SK-N-SH (cell line): ENCODE measurements at regions not wholly inside any gene's neighbourhood (a gene's known extent, or its start where the extent isn't known, plus 50 kb on each side); places are given as distances from the start of the nearest gene placed in this dataset.

ENCODE experiments used
- CTCF ChIA-PET: fragments of 300-600, 350-600 bp; formaldehyde crosslinking; extraction: SDS; loops from one replicate; lab custom pipeline; 2021; lab: Yijun Ruan, JAX
- POLR2A ChIA-PET: fragments of 350-600 bp; sonication (Branson Sonifier 250); formaldehyde crosslinking; extraction: SDS; loops from one replicate; lab custom pipeline; 2020; ENCODE audit warnings: antibody characterized with exemption, inconsistent platforms; lab: Yijun Ruan, JAX
- DNase-seq: peaks from one replicate; pipeline ENCODE4 v3.0.0; 2012
- H2AFZ ChIP-seq: fragments of 200-600 bp; sonication (generic); 2 replicates; pipeline ENCODE4 v1.8.1; 2016; ENCODE audit warnings: antibody characterized with exemption, mild to moderate bottlenecking, low read depth
- H3F3A ChIP-seq: fragments of 200-600 bp; sonication (generic); replicated peaks from 2 replicates; pipeline ENCODE3; 2016; ENCODE audit warnings: antibody characterized with exemption, mild to moderate bottlenecking; ENCODE audit not compliant: insufficient read depth
- H3K27ac ChIP-seq, 2 experiments: fragments of 200-500 bp in 1 of 2; fragments of 200-600 bp in 1 of 2; sonication (Bioruptor generic) in 1 of 2; sonication (generic), shearing (Covaris generic) in 1 of 2; 2 replicates each; pipeline versions ENCODE4 v1.5.1 to v1.6.1; 2014 to 2016; ENCODE audit warnings: low read depth in 2 of 2, inconsistent platforms in 1 of 2, low read length in 1 of 2, mild to moderate bottlenecking in 1 of 2, mixed read lengths in 1 of 2
- H3K27me3 ChIP-seq: fragments of 200-600 bp; sonication (generic), shearing (Covaris generic); 2 replicates; pipeline ENCODE4 v1.6.1; 2016; ENCODE audit warnings: mixed run types; ENCODE audit not compliant: insufficient read depth
- H3K36me3 ChIP-seq, 2 experiments: fragments of 200-500 bp in 1 of 2; fragments of 200-600 bp in 1 of 2; sonication (Bioruptor generic) in 1 of 2; sonication (generic) in 1 of 2; replicated peaks in 1 of 2; 2 replicates each; pipeline versions ENCODE3 to v1.5.1; 2014 to 2016; ENCODE audit warnings: low read length in 1 of 2, mild to moderate bottlenecking in 1 of 2; ENCODE audit not compliant: insufficient read depth in 2 of 2, control insufficient read depth in 1 of 2
- H3K4me1 ChIP-seq, 2 experiments: fragments of 200-500 bp in 1 of 2; fragments of 200-600 bp in 1 of 2; sonication (Bioruptor generic) in 1 of 2; sonication (generic), shearing (Covaris generic) in 1 of 2; 2 replicates each; pipeline versions ENCODE4 v1.5.1 to v1.6.1; 2014 to 2016; ENCODE audit warnings: low read depth in 1 of 2, low read length in 1 of 2, mixed run types in 1 of 2; ENCODE audit not compliant: insufficient read depth in 2 of 2, control insufficient read depth in 1 of 2
- H3K4me2 ChIP-seq: fragments of 200-600 bp; sonication (generic), shearing (Covaris generic); 2 replicates; pipeline ENCODE4 v1.6.1; 2017; ENCODE audit warnings: mixed run types
- H3K4me3 ChIP-seq, 2 experiments: fragments of 200-500 bp in 1 of 2; fragments of 200-600 bp in 1 of 2; sonication (Bioruptor generic) in 1 of 2; sonication (generic), shearing (Covaris generic) in 1 of 2; 2 replicates each; pipeline versions ENCODE4 v1.5.1 to v1.8.1; 2014 to 2016; ENCODE audit warnings: low read depth in 2 of 2, inconsistent platforms in 1 of 2, low read length in 1 of 2, mild to moderate bottlenecking in 1 of 2, mixed read lengths in 1 of 2, moderate library complexity in 1 of 2
- H3K79me2 ChIP-seq: fragments of 200-600 bp; sonication (generic); 2 replicates; pipeline ENCODE4 v1.8.1; 2017; ENCODE audit warnings: mild to moderate bottlenecking; ENCODE audit not compliant: insufficient read depth
- H3K9ac ChIP-seq: fragments of 200-600 bp; sonication (generic); 2 replicates; pipeline ENCODE4 v1.6.1; 2017; ENCODE audit warnings: mixed run types
- H3K9me2 ChIP-seq: fragments of 200-600 bp; sonication (generic); 2 replicates; pipeline ENCODE4 v1.6.1; 2017; ENCODE audit warnings: mixed run types
- H3K9me3 ChIP-seq: fragments of 200-600 bp; sonication (generic); 2 replicates; pipeline ENCODE4 v1.6.1; 2017; ENCODE audit warnings: mixed run types, mild to moderate bottlenecking, moderate library complexity
- H4K20me1 ChIP-seq: fragments of 200-600 bp; sonication (generic); 2 replicates; pipeline ENCODE4 v1.6.1; 2017; ENCODE audit warnings: mild to moderate bottlenecking, mixed run types; ENCODE audit not compliant: insufficient read depth
- CHD2 ChIP-seq: fragments of 150-350 bp; IDR thresholded peaks from 2 replicates; pipeline ENCODE4 v1.6.1; 2018; ENCODE audit warnings: low read length; ENCODE audit not compliant: partially characterized antibody
- ELF1 ChIP-seq: IDR thresholded peaks from 2 replicates; pipeline ENCODE4 v1.4.0; 2012
- EZH2phosphoT487 ChIP-seq: fragments of 200-600 bp; sonication (generic); IDR thresholded peaks from 2 replicates; pipeline ENCODE4 v1.6.1; 2017; ENCODE audit warnings: low read depth, mixed run types, mild to moderate bottlenecking, antibody characterized with exemption, moderate library complexity, borderline replicate concordance
- FOXJ3 ChIP-seq: sonication (generic); formaldehyde crosslinking; IDR thresholded peaks from 2 replicates; pipeline ENCODE4 v1.5.1; 2020; ENCODE audit warnings: mild to moderate bottlenecking, missing genetic modification reagents
- FOXM1 ChIP-seq: IDR thresholded peaks from 2 replicates; pipeline ENCODE4 v1.4.0; 2012; ENCODE audit warnings: low read depth, mild to moderate bottlenecking
- GABPA ChIP-seq: IDR thresholded peaks from 2 replicates; pipeline ENCODE4 v1.4.0; 2012; ENCODE audit warnings: low read depth, mild to moderate bottlenecking
- JUND ChIP-seq: IDR thresholded peaks from 2 replicates; pipeline ENCODE4 v1.4.0; 2012
- MAX ChIP-seq: IDR thresholded peaks from 2 replicates; pipeline ENCODE4 v1.4.0; 2012; ENCODE audit warnings: low read depth
- MXI1 ChIP-seq: IDR thresholded peaks from 2 replicates; pipeline ENCODE4 v1.6.1; 2012; ENCODE audit warnings: mild to moderate bottlenecking, low read depth, low read length, improper control_type of control experiment
- NFIC ChIP-seq: IDR thresholded peaks from 2 replicates; pipeline ENCODE4 v1.4.0; 2012; ENCODE audit warnings: borderline replicate concordance
- NRF1 ChIP-seq: IDR thresholded peaks from 2 replicates; pipeline ENCODE4 v1.6.1; 2012; ENCODE audit warnings: low read depth, mild to moderate bottlenecking, low read length
- RAD21 ChIP-seq: IDR thresholded peaks from 2 replicates; pipeline ENCODE4 v1.6.1; 2012; ENCODE audit warnings: mild to moderate bottlenecking, low read length
- RXRA ChIP-seq: IDR thresholded peaks from 2 replicates; pipeline ENCODE4 v1.4.0; 2012; ENCODE audit warnings: low read depth, mild to moderate bottlenecking, borderline replicate concordance
- SIN3A ChIP-seq: IDR thresholded peaks from 2 replicates; pipeline ENCODE4 v1.6.1; 2012; ENCODE audit warnings: low read depth, mild to moderate bottlenecking, low read length, moderate library complexity, borderline replicate concordance
- TEAD4 ChIP-seq: IDR thresholded peaks from 2 replicates; pipeline ENCODE4 v1.4.0; 2012; ENCODE audit warnings: mild to moderate bottlenecking, borderline replicate concordance; ENCODE audit not compliant: insufficient read depth
- USF1 ChIP-seq: IDR thresholded peaks from 2 replicates; pipeline ENCODE4 v1.4.0; 2012; ENCODE audit warnings: low read depth, borderline replicate concordance
- USF2 ChIP-seq: fragments of 150-350 bp; IDR thresholded peaks from 2 replicates; pipeline ENCODE4 v1.6.1; 2017; ENCODE audit warnings: antibody characterized with exemption, low read length, low read depth, borderline replicate concordance
- YY1 ChIP-seq: IDR thresholded peaks from 2 replicates; pipeline ENCODE4 v1.4.0; 2012; ENCODE audit warnings: low read depth, mild to moderate bottlenecking
- WGBS: methylation state at CpG from one replicate; pipeline ENCODE4 v1.1.6; 2017; ENCODE audit warnings: low lambda C conversion rate; 5-methylcytosine and 5-hydroxymethylcytosine counted together
- TF ChIP-seq, protein P1 (sequence below): IDR thresholded peaks from 2 replicates; pipeline ENCODE4 v1.4.0; 2012; ENCODE audit warnings: low read depth, borderline replicate concordance
- TF ChIP-seq, protein P2 (sequence below): fragments of 150-350 bp; IDR thresholded peaks from 2 replicates; pipeline ENCODE4 v1.6.1; 2016; ENCODE audit warnings: mild to moderate bottlenecking, low read depth, low read length
- TF ChIP-seq, protein P3 (sequence below): fragments of 200-600 bp; sonication (generic); IDR thresholded peaks from 2 replicates; pipeline ENCODE4 v1.6.1; 2017; ENCODE audit warnings: antibody characterized with exemption, mild to moderate bottlenecking, moderate library complexity

GRCh38 chr9:24438876-24439275 is 106.8 kb downstream of the IZUMO3 start:
- ChIA-PET POLR2A (no interaction called here), CTCF (no interaction called here)
- H3K27me3 ChIP-seq = no peaks in the 10 kb centered on the region
- no peak overlapping the region for H3K4me3 ChIP-seq
- no peak overlapping the region for H3K27ac ChIP-seq
- no peaks in the 10 kb centered on the region for H4K20me1 ChIP-seq
- H3K9me3 ChIP-seq = 0 out of 2 replicates have a peak, but pooled peaks cover 2% of the 10 kb centered on the region
- no peaks in the 10 kb centered on the region for H3K79me2 ChIP-seq
- TF ChIP-seq ELF1 = no peak
- no peak for TF ChIP-seq YY1
- no peak for TF ChIP-seq USF2
- H3K9ac ChIP-seq = no peak overlapping the region
- H3K4me1 ChIP-seq = no peaks in the 10 kb centered on the region
- 17% methylated on average over 3 of the region's 3 CpGs for WGBS
- H3K4me2 ChIP-seq = no peak overlapping the region
- H3K36me3 ChIP-seq = no peaks in the 10 kb centered on the region
- no peak overlapping the region for H2AFZ ChIP-seq
- no peak for DNase-seq
- H3K9me2 ChIP-seq = no peaks in the 10 kb centered on the region
- H3F3A ChIP-seq = no peaks in the 10 kb centered on the region

DNA sequence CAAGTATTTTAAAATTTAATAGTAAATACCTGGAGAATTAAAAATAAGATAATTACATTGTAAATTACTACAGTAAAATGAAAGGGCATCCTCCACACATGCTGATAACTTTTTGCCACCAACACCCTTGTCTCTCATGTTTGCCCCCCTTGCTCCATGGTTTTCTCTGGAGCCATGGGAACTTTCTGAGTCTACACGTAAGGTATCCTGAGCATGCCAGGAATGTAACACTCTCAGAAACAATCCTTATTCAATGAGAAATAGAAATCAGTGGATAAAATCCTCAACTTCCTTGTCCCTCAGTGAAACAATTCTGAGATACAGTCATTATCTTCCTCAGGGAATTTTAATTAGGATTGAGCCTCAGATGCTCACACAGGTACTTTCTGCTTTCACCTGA is 108.9 kb downstream of the IZUMO3 start:
- Histone ChIP-seq H3F3A (no peaks in the 10 kb centered on the region), H2AFZ (no peak overlapping the region), H3K4me2 (no peak overlapping the region), H3K4me1 (no peaks in the 10 kb centered on the region), H3K27ac (no peak overlapping the region), H4K20me1 (no peaks in the 10 kb centered on the region), H3K27me3 (no peaks in the 10 kb centered on the region), H3K4me3 (no peak overlapping the region), H3K36me3 (no peaks in the 10 kb centered on the region), H3K9me3 (0 out of 2 replicates have a peak, but pooled peaks cover 2% of the 10 kb centered on the region), H3K79me2 (no peaks in the 10 kb centered on the region), H3K9ac (no peak overlapping the region), H3K9me2 (no peaks in the 10 kb centered on the region)
- 24% methylated on average over 1 of the region's 1 CpG for WGBS
- DNase-seq = no peak
- CTCF ChIA-PET = interaction anchor here (0.6 kb wide), 1 partner anchor 306 kb away, joined by 3 read pairs; no protein-coding TSS in a partner anchor
- POLR2A ChIA-PET = no interaction called here
- TF ChIP-seq CHD2 (no peak), SIN3A (no peak), NFIC (no peak), MAX (no peak), RXRA (no peak), NRF1 (no peak), EZH2phosphoT487 (no peak), GABPA (no peak), FOXM1 (no peak), USF1 (no peak), JUND (no peak), FOXJ3 (CRISPR knock-in tag) (no peak), MXI1 (no peak), TEAD4 (no peak), RAD21 (no peak)
- TF ChIP-seq, protein P1, sequence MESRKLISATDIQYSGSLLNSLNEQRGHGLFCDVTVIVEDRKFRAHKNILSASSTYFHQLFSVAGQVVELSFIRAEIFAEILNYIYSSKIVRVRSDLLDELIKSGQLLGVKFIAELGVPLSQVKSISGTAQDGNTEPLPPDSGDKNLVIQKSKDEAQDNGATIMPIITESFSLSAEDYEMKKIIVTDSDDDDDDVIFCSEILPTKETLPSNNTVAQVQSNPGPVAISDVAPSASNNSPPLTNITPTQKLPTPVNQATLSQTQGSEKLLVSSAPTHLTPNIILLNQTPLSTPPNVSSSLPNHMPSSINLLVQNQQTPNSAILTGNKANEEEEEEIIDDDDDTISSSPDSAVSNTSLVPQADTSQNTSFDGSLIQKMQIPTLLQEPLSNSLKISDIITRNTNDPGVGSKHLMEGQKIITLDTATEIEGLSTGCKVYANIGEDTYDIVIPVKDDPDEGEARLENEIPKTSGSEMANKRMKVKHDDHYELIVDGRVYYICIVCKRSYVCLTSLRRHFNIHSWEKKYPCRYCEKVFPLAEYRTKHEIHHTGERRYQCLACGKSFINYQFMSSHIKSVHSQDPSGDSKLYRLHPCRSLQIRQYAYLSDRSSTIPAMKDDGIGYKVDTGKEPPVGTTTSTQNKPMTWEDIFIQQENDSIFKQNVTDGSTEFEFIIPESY = no peak
- TF ChIP-seq, protein P2, sequence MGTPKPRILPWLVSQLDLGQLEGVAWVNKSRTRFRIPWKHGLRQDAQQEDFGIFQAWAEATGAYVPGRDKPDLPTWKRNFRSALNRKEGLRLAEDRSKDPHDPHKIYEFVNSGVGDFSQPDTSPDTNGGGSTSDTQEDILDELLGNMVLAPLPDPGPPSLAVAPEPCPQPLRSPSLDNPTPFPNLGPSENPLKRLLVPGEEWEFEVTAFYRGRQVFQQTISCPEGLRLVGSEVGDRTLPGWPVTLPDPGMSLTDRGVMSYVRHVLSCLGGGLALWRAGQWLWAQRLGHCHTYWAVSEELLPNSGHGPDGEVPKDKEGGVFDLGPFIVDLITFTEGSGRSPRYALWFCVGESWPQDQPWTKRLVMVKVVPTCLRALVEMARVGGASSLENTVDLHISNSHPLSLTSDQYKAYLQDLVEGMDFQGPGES = no peak
- TF ChIP-seq, protein P3, sequence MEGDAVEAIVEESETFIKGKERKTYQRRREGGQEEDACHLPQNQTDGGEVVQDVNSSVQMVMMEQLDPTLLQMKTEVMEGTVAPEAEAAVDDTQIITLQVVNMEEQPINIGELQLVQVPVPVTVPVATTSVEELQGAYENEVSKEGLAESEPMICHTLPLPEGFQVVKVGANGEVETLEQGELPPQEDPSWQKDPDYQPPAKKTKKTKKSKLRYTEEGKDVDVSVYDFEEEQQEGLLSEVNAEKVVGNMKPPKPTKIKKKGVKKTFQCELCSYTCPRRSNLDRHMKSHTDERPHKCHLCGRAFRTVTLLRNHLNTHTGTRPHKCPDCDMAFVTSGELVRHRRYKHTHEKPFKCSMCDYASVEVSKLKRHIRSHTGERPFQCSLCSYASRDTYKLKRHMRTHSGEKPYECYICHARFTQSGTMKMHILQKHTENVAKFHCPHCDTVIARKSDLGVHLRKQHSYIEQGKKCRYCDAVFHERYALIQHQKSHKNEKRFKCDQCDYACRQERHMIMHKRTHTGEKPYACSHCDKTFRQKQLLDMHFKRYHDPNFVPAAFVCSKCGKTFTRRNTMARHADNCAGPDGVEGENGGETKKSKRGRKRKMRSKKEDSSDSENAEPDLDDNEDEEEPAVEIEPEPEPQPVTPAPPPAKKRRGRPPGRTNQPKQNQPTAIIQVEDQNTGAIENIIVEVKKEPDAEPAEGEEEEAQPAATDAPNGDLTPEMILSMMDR = no peak
